GM10266 (cell line): ENCODE measurements at regions not wholly inside any gene's neighbourhood (a gene's known extent, or its start where the extent isn't known, plus 50 kb on each side); places are given as distances from the start of the nearest gene placed in this dataset.

ENCODE experiments used
- DNase-seq: peaks from one replicate; pipeline ENCODE4 v3.0.0; 2012; ENCODE audit errors: extremely low spot score
- TF ChIP-seq, protein P1 (sequence below): IDR thresholded peaks from 2 replicates; pipeline ENCODE4 v1.5.1; 2012; ENCODE audit warnings: mild to moderate bottlenecking, low read depth; ENCODE audit not compliant: control insufficient read depth, insufficient read depth; ENCODE audit errors: missing control alignments

- TF ChIP-seq, protein P1, sequence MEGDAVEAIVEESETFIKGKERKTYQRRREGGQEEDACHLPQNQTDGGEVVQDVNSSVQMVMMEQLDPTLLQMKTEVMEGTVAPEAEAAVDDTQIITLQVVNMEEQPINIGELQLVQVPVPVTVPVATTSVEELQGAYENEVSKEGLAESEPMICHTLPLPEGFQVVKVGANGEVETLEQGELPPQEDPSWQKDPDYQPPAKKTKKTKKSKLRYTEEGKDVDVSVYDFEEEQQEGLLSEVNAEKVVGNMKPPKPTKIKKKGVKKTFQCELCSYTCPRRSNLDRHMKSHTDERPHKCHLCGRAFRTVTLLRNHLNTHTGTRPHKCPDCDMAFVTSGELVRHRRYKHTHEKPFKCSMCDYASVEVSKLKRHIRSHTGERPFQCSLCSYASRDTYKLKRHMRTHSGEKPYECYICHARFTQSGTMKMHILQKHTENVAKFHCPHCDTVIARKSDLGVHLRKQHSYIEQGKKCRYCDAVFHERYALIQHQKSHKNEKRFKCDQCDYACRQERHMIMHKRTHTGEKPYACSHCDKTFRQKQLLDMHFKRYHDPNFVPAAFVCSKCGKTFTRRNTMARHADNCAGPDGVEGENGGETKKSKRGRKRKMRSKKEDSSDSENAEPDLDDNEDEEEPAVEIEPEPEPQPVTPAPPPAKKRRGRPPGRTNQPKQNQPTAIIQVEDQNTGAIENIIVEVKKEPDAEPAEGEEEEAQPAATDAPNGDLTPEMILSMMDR = no peak
- DNase-seq = no peak
Observed at GRCh38 chr18:73812423-73812822, 335.2 kb downstream of the FBXO15 start.

GRCh38 chr18:73807551-73808192 is 340.0 kb downstream of the FBXO15 start:
- no peak for DNase-seq
- TF ChIP-seq, protein P1 = no peak

GRCh38 chr18:73805991-73806390 is 341.6 kb downstream of the FBXO15 start:
- TF ChIP-seq, protein P1 = no peak
- no peak for DNase-seq

DNA sequence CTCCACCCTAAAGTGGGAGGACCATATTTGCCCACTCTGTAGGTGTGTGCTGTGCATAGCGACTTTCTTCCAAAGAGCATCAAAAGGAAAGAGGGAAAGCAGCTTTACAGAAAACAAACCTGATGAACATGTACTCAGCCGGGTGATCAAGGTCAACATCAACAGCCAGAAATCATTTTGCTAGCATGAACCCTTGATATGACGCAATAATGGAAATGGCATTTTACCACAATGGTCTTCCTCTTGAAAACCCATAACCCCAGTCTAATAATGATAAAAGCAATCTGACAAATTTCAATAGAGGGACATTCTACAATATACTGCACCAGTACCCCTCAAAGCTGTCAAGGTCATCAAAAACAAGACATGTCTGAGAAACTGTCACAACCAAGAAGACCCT is 350.2 kb downstream of the FBXO15 start:
- DNase-seq = no peak
- TF ChIP-seq, protein P1 = no peak

- no peak for DNase-seq
- TF ChIP-seq, protein P1 = no peak
Observed at GRCh38 chr18:73793386-73793785, 354.2 kb downstream of the FBXO15 start.

GRCh38 chr18:73791081-73791480 is 356.6 kb downstream of the FBXO15 start:
- TF ChIP-seq, protein P1 = no peak
- no peak for DNase-seq

DNA sequence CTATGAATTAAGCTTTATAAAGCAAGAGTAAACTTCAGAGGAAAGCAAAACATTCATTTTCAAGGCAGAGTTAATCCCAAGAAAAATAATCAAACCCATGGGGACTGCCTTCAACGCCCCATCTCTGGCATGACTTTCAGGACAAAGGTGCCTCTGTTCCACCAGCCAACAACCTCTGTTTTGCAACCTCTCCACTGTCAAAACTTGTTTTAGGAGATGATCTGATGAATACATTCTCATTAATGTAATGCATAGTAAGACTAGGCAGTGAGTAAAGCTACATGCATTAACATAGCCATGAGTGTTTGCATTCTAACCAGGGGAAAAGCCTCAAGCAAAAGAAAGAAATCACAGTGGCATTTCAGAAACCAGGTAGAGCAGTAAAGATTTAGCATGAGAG is 357.0 kb downstream of the FBXO15 start:
- TF ChIP-seq, protein P1 = no peak
- no peak for DNase-seq
